ENCODE measurements at regions not wholly inside any gene's neighbourhood (a gene's known extent, or its start where the extent isn't known, plus 50 kb on each side); places are given as distances from the start of the nearest gene placed in this dataset.

DNA sequence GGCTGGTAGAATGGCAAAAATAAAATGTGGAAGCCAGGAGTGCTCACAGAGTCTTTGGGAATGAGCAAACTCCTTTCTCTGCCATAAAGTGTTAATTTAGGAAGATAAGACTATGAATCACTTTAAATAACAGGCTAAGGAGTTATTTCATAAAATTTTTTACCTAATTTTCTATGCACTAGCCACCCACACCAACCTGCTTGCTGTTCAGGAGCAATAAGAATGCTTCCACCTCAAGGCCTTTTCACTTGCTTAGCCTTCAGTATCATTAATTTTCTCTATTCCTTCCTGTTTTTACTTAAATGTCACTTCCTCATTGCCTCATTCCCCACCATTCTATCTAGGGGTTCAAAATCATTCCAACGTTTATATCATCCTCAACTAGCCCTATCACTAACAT lies 326.8 kb downstream of the CCER1 start:
- TF ChIP-seq, protein P1, sequence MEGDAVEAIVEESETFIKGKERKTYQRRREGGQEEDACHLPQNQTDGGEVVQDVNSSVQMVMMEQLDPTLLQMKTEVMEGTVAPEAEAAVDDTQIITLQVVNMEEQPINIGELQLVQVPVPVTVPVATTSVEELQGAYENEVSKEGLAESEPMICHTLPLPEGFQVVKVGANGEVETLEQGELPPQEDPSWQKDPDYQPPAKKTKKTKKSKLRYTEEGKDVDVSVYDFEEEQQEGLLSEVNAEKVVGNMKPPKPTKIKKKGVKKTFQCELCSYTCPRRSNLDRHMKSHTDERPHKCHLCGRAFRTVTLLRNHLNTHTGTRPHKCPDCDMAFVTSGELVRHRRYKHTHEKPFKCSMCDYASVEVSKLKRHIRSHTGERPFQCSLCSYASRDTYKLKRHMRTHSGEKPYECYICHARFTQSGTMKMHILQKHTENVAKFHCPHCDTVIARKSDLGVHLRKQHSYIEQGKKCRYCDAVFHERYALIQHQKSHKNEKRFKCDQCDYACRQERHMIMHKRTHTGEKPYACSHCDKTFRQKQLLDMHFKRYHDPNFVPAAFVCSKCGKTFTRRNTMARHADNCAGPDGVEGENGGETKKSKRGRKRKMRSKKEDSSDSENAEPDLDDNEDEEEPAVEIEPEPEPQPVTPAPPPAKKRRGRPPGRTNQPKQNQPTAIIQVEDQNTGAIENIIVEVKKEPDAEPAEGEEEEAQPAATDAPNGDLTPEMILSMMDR (IDR thresholded peaks at IDR 0.05): no peak
- no peak for TF ChIP-seq POLR2A (IDR thresholded peaks at IDR 0.05)

All from heart left ventricle (tissue), 13 donors.